Activated CD8-positive, alpha-beta T cell treated with anti-CD3 and anti-CD28 coated beads for 36 hours (primary cell): ENCODE measurements at regions not wholly inside any gene's neighbourhood (a gene's known extent, or its start where the extent isn't known, plus 50 kb on each side); places are given as distances from the start of the nearest gene placed in this dataset.

ENCODE experiments used
- ATAC-seq: fragments of 200-7000 bp; cut with Tn5 transposase; one replicate; pipeline ENCODE4 v1.10.0; 2021; ENCODE audit warnings: mild to moderate bottlenecking, moderate library complexity
- CTCF ChIA-PET: fragments of 350-600 bp; sonication (Branson Sonifier 250); formaldehyde crosslinking; loops from one replicate; lab custom pipeline; 2021; ENCODE audit warnings: antibody characterized with exemption; lab: Charles Lee
- POLR2A ChIA-PET: fragments of 350-600 bp; sonication (Branson Sonifier 250); formaldehyde crosslinking; loops from one replicate; lab custom pipeline; 2021; ENCODE audit warnings: antibody characterized with exemption; lab: Charles Lee
- DNase-seq: peaks from one replicate; pipeline ENCODE4 v3.0.0-alpha.2; 2020
- H3K27ac Mint-ChIP-seq: one replicate; pipeline ENCODE4 v1.8.0; 2021; ENCODE audit warnings: mild to moderate bottlenecking, mixed read lengths
- H3K27me3 Mint-ChIP-seq: one replicate; pipeline ENCODE4 v1.8.0; 2021; ENCODE audit warnings: mixed read lengths
- H3K36me3 Mint-ChIP-seq: one replicate; pipeline ENCODE4 v1.8.0; 2021; ENCODE audit warnings: low read depth, mixed read lengths
- H3K4me1 Mint-ChIP-seq: one replicate; pipeline ENCODE4 v1.8.0; 2021; ENCODE audit warnings: low read depth, mixed read lengths
- H3K4me3 Mint-ChIP-seq: one replicate; pipeline ENCODE4 v1.8.0; 2021; ENCODE audit warnings: mild to moderate bottlenecking, moderate library complexity, mixed read lengths
- H3K9me3 Mint-ChIP-seq: one replicate; pipeline ENCODE4 v1.8.0; 2021; ENCODE audit warnings: mixed read lengths
- CTCF ChIP-seq: fragments of 200-600 bp; IDR thresholded peaks from one replicate; pipeline ENCODE4 v1.8.0; 2022; ENCODE audit warnings: antibody characterized with exemption, mild to moderate bottlenecking
- intact Hi-C: fragments of 100-400 bp; cut with micrococcal nuclease; formaldehyde crosslinking; loops from one replicate; pipeline ENCODE4 v1.10.0; 2022

- no peaks in the 10 kb centered on the region for H3K36me3 Mint-ChIP-seq
- ATAC-seq (no peak), DNase-seq (no peak)
- ChIA-PET CTCF (no interaction called here), POLR2A (no interaction called here)
- no peak for TF ChIP-seq CTCF
- peaks cover 2% of the 10 kb centered on the region for H3K4me1 Mint-ChIP-seq
- intact Hi-C loops = no loop called here
- H3K27ac Mint-ChIP-seq = no peak overlapping the region
- no peak overlapping the region for H3K4me3 Mint-ChIP-seq
- no peaks in the 10 kb centered on the region for H3K9me3 Mint-ChIP-seq
- H3K27me3 Mint-ChIP-seq = no peaks in the 10 kb centered on the region
These were observed 338.2 kb upstream of the SLCO3A1 start for GRCh38 chr15:91515188-91515754.

- Mint-ChIP-seq H3K9me3 (no peaks in the 10 kb centered on the region), H3K4me3 (no peak overlapping the region), H3K36me3 (no peaks in the 10 kb centered on the region), H3K27ac (no peak overlapping the region), H3K4me1 (peaks cover 2% of the 10 kb centered on the region), H3K27me3 (no peaks in the 10 kb centered on the region)
- ChIA-PET CTCF (no interaction called here), POLR2A (no interaction called here)
- DNase-seq (no peak), ATAC-seq (no peak)
- intact Hi-C loops = no loop called here
- no peak for TF ChIP-seq CTCF
These were observed 336.6 kb upstream of the SLCO3A1 start for GRCh38 chr15:91516866-91517265.

- POLR2A ChIA-PET = no interaction called here
- CTCF ChIA-PET = interaction anchor here (1.3 kb wide), 1 partner anchor 215 kb away, joined by 5 read pairs; no protein-coding TSS in a partner anchor
- Mint-ChIP-seq H3K36me3 (no peaks in the 10 kb centered on the region), H3K4me1 (peaks cover 4% of the 10 kb centered on the region), H3K4me3 (no peak overlapping the region), H3K27ac (no peak overlapping the region), H3K27me3 (no peaks in the 10 kb centered on the region), H3K9me3 (no peaks in the 10 kb centered on the region)
- intact Hi-C loops = no loop called here
- no peak for ATAC-seq
- TF ChIP-seq CTCF = no peak
- no peak for DNase-seq
These were observed 335.9 kb upstream of the SLCO3A1 start for GRCh38 chr15:91517491-91518200.

- Mint-ChIP-seq H3K27ac (no peak overlapping the region), H3K36me3 (no peaks in the 10 kb centered on the region), H3K9me3 (no peaks in the 10 kb centered on the region), H3K27me3 (no peaks in the 10 kb centered on the region), H3K4me3 (no peak overlapping the region), H3K4me1 (peaks cover 4% of the 10 kb centered on the region)
- POLR2A ChIA-PET = no interaction called here
- intact Hi-C loops = loop anchor here (5.0 kb wide), 1 partner anchor 219 kb away; no protein-coding TSS in a partner anchor
- DNase-seq (no peak), ATAC-seq (no peak)
- CTCF ChIA-PET = no interaction called here
- no peak for TF ChIP-seq CTCF
These were observed 332.7 kb upstream of the SLCO3A1 start for GRCh38 chr15:91520850-91521249.

- Mint-ChIP-seq H3K4me3 (no peak overlapping the region), H3K36me3 (no peaks in the 10 kb centered on the region), H3K9me3 (no peaks in the 10 kb centered on the region), H3K4me1 (peaks cover 4% of the 10 kb centered on the region), H3K27me3 (no peaks in the 10 kb centered on the region), H3K27ac (no peak overlapping the region)
- no peak for ATAC-seq
- TF ChIP-seq CTCF = no peak
- CTCF ChIA-PET = interaction anchor here (0.8 to 0.9 kb wide), 2 partner anchors 42 to 135 kb away, joined by 3 read pairs; no protein-coding TSS in a partner anchor
- no peak for DNase-seq
- intact Hi-C loops = loop anchor here (5.0 kb wide), 1 partner anchor 219 kb away; no protein-coding TSS in a partner anchor
- POLR2A ChIA-PET = no interaction called here
These were observed 332.0 kb upstream of the SLCO3A1 start for GRCh38 chr15:91521548-91521947.
